ENCODE measurements at regions not wholly inside any gene's neighbourhood (a gene's known extent, or its start where the extent isn't known, plus 50 kb on each side); places are given as distances from the start of the nearest gene placed in this dataset.

DNA sequence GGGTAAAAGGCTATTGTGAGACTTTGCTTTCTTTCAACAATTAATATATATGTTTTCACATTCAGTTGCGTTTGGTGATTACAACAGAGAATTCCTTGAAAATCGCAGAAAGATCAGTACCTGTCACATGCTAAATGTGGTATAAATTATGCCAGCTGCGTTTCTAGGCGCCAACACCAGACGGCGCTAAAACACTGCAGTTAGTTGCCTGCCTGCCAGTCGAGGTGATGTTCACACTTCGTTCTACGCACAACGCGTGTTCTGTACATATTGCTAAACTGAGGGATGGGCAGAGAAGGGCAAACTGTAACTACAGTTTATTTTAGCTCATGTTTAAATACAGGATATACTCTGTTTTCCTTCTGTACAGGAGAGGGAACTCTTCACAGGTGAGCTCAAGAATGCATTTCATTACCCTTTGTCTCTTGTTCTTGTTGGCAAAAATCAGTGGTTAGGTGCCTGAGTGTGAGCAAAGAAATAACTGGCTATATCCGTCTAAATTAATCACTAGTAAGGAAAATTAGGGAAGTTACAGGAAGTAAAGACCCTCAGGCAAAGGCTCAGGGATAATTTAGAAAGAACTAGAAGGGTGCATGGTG is 100.1 kb upstream of the RGS17 start:
- no peak overlapping the region for H3K9ac ChIP-seq (ENCODE audit: insufficient read length)
- no peak overlapping the region for H3K27ac ChIP-seq
- no peak for DNase-seq (ENCODE audit: low read depth, low spot score)
- TF ChIP-seq POLR2AphosphoS5 (IDR thresholded peaks at IDR 0.05; ENCODE audit: borderline replicate concordance, low read depth, low read length) (no peak), FOXP2 (optimal IDR thresholded peaks at IDR 0.05; ENCODE audit: control extremely low read depth, extremely low read length, insufficient read depth) (no peak), EZH2 (IDR thresholded peaks at IDR 0.05) (no peak)
- no peak overlapping the region for H3K4me3 ChIP-seq
- no peaks in the 10 kb centered on the region for H3K9me3 ChIP-seq (ENCODE audit: low read depth, low read length)
- no peaks in the 10 kb centered on the region for H3K36me3 ChIP-seq (ENCODE audit: insufficient read depth, low read length)

DNA sequence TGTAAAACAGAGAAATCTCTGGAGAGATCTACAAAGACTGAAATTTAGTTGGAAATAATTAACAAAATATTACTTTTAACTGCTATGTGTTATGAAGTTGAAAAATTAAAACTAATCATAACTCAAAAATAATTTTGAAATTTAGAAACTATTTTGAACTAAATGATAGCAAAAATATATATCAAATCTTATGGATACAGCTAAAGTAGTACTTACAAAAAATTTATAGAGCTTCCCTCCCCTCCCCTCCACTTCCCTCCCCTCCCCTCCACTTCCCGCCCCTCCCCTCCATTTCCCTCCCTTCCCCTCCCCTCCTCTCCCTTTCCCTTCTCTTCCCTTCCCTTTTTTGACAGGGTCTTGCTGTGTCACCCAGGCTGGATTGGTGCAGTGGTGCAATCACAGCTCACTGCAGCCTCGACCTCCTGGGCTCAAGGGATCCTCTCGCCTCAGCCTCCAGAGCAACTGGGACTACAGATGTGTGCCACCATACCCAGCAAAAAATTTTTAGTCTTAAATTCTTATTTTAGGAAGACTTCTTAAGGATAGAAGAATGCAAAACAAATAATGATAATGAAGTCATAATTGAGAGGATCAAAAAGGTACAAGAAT is 87.2 kb upstream of the RGS17 start:
- H3K36me3 ChIP-seq (ENCODE audit: insufficient read depth, low read length), result no peaks in the 10 kb centered on the region
- H3K9ac ChIP-seq (ENCODE audit: insufficient read length), result no peak overlapping the region
- H3K27ac ChIP-seq, result no peak overlapping the region
- H3K9me3 ChIP-seq (ENCODE audit: low read depth, low read length), result no peaks in the 10 kb centered on the region
- H3K4me3 ChIP-seq, result no peak overlapping the region
- no peak for TF ChIP-seq FOXP2 (optimal IDR thresholded peaks at IDR 0.05; ENCODE audit: control extremely low read depth, extremely low read length, insufficient read depth)
- no peak for TF ChIP-seq EZH2 (IDR thresholded peaks at IDR 0.05)
- DNase-seq (ENCODE audit: low read depth, low spot score), result no peak

DNA sequence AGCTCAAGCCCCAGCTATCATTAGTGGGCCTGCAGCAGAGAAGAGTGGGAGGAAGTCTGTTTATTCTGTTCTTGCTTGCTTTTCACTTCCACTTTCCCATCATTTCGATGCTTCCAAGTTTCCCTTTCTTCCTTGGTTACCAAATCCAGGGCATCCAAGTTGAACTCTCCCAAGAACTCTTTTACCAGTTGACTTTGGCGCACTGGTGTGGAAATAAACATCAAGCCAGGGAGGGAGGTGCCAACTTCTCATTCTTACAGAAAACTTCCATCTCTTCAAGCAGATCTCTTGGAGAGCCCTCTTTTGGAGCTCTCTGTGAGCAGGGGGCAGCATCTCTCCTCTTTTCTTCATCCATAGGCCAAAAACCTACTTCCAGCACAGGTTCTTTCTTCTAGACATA is 85.7 kb upstream of the RGS17 start:
- no peak for DNase-seq (ENCODE audit: low read depth, low spot score)
- no peak overlapping the region for H3K27ac ChIP-seq
- TF ChIP-seq POLR2AphosphoS5 (IDR thresholded peaks at IDR 0.05; ENCODE audit: borderline replicate concordance, low read depth, low read length) (no peak), FOXP2 (optimal IDR thresholded peaks at IDR 0.05; ENCODE audit: control extremely low read depth, extremely low read length, insufficient read depth) (no peak), EZH2 (IDR thresholded peaks at IDR 0.05) (no peak)
- no peaks in the 10 kb centered on the region for H3K36me3 ChIP-seq (ENCODE audit: insufficient read depth, low read length)
- no peak overlapping the region for H3K4me3 ChIP-seq
- H3K9me3 ChIP-seq (ENCODE audit: low read depth, low read length), result no peaks in the 10 kb centered on the region
- H3K9ac ChIP-seq (ENCODE audit: insufficient read length), result no peak overlapping the region

DNA sequence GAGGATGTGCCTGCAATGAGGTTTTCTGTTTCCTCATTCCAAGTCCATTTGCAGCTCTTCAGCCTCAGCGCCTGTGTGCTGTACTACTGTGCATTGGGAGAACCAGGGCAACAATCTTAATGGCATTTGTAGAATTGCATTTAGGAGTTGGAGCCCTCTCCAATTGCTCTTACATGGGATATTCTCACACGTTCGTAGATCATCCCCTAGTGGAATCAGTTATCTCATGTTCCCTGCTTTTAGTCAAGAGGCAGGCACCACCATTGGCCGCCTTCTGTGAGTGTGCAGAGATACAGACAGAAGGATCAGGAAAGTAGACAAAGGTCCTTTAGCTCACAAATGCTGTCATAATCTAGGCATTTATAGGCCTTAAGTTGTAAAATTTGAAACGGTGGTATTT is 84.2 kb upstream of the RGS17 start:
- H3K9ac ChIP-seq (ENCODE audit: insufficient read length), result no peak overlapping the region
- no peak overlapping the region for H3K27ac ChIP-seq
- DNase-seq (ENCODE audit: low read depth, low spot score), result no peak
- H3K4me3 ChIP-seq, result no peak overlapping the region
- H3K36me3 ChIP-seq (ENCODE audit: insufficient read depth, low read length), result no peaks in the 10 kb centered on the region
- H3K9me3 ChIP-seq (ENCODE audit: low read depth, low read length), result no peaks in the 10 kb centered on the region
- no peak for TF ChIP-seq FOXP2 (optimal IDR thresholded peaks at IDR 0.05; ENCODE audit: control extremely low read depth, extremely low read length, insufficient read depth)
- TF ChIP-seq POLR2AphosphoS5 (IDR thresholded peaks at IDR 0.05; ENCODE audit: borderline replicate concordance, low read depth, low read length), result no peak
- no peak for TF ChIP-seq EZH2 (IDR thresholded peaks at IDR 0.05)

GRCh38 chr6:153214436-153214835 is 83.4 kb upstream of the RGS17 start:
- no peaks in the 10 kb centered on the region for H3K36me3 ChIP-seq (ENCODE audit: insufficient read depth, low read length)
- H3K9me3 ChIP-seq (ENCODE audit: low read depth, low read length), result no peaks in the 10 kb centered on the region
- H3K4me3 ChIP-seq, result no peak overlapping the region
- H3K27ac ChIP-seq, result no peak overlapping the region
- DNase-seq (ENCODE audit: low read depth, low spot score), result no peak
- no peak overlapping the region for H3K9ac ChIP-seq (ENCODE audit: insufficient read length)
- TF ChIP-seq EZH2 (IDR thresholded peaks at IDR 0.05) (no peak), POLR2AphosphoS5 (IDR thresholded peaks at IDR 0.05; ENCODE audit: borderline replicate concordance, low read depth, low read length) (no peak), FOXP2 (optimal IDR thresholded peaks at IDR 0.05; ENCODE audit: control extremely low read depth, extremely low read length, insufficient read depth) (no peak)

DNA sequence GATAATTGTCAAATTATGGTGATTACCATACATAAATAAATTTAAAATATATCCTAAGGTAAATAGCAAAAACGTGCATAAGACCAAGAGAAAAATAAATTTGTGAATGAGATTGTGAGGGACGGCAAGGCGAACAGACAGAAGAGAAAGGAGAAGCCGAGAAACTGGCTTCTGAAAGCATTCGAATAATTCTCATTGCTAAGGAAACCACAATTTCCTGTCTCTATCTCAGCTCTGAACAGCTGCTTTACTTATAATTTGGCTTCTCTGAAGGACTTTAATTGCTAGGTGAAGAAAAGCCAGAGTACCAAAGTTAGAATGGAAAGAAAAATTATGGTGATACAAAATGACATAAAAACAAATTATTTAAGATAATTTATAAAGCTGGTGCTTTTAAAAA is 79.0 kb upstream of the RGS17 start:
- DNase-seq (ENCODE audit: low read depth, low spot score), result peak; percentile 62
- Histone ChIP-seq H3K36me3 (ENCODE audit: insufficient read depth, low read length) (no peaks in the 10 kb centered on the region), H3K9me3 (ENCODE audit: low read depth, low read length) (no peaks in the 10 kb centered on the region), H3K4me3 (0 out of 2 replicates have a peak overlapping the region, but pooled peaks have one; percentile 38), H3K9ac (ENCODE audit: insufficient read length) (no peak overlapping the region), H3K27ac (no peak overlapping the region; the same call in 1 of the 2 replicates)
- no peak; the same call in 1 of the 2 replicates for TF ChIP-seq POLR2AphosphoS5 (IDR thresholded peaks at IDR 0.05; ENCODE audit: borderline replicate concordance, low read depth, low read length)
- TF ChIP-seq EZH2 (IDR thresholded peaks at IDR 0.05), result no peak
- TF ChIP-seq FOXP2 (optimal IDR thresholded peaks at IDR 0.05; ENCODE audit: control extremely low read depth, extremely low read length, insufficient read depth), result no peak

DNA sequence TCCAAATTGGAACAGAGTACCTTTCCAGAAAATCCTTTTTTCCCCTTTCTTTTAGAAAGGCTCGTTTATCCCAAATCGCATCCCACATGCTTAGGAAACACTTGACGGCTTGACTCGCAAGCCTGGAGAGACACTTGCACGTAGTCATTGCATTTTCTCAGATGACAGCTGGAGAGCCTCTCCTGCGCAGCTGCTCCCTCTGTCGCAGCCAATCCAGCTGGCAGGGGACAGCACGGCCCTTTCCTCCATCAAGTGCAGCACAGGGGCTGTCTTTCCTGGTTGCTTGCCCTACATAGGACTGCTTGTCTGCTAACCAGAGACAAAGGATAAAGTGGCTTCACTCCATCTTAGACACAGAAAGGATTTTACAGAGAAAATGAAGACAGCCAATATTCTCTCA is 77.6 kb upstream of the RGS17 start:
- DNase-seq (ENCODE audit: low read depth, low spot score), result no peak
- Histone ChIP-seq H3K36me3 (ENCODE audit: insufficient read depth, low read length) (no peaks in the 10 kb centered on the region), H3K4me3 (no peak overlapping the region)

DNA sequence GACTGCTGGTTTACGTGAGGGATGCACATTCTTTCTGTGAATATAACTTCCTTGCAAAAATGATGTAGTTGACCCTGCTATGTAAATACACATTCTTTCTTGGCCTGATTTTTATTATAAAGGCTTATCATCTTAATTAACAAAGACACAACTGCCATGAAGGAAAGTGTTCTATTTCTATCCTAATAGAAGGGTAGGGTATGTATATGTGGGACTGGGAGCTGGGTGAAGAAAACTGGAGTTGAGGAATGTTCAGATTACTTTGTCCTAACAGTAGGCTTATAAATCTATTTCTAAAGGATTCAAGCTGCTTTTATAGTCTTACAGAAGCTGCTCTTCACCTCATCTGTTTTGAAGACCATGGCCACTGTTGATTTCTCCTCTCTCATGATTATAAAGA is 76.5 kb upstream of the RGS17 start:
- H3K27ac ChIP-seq, result no peak overlapping the region
- H3K9ac ChIP-seq (ENCODE audit: insufficient read length), result no peak overlapping the region
- no peak for DNase-seq (ENCODE audit: low read depth, low spot score)
- TF ChIP-seq FOXP2 (optimal IDR thresholded peaks at IDR 0.05; ENCODE audit: control extremely low read depth, extremely low read length, insufficient read depth) (no peak), POLR2AphosphoS5 (IDR thresholded peaks at IDR 0.05; ENCODE audit: borderline replicate concordance, low read depth, low read length) (no peak), EZH2 (IDR thresholded peaks at IDR 0.05) (no peak)
- no peaks in the 10 kb centered on the region for H3K9me3 ChIP-seq (ENCODE audit: low read depth, low read length)
- no peak overlapping the region for H3K4me3 ChIP-seq
- no peaks in the 10 kb centered on the region for H3K36me3 ChIP-seq (ENCODE audit: insufficient read depth, low read length)

More for the DNA sequence above, 77.6 kb upstream of the RGS17 start:
- no peak overlapping the region for H3K9ac ChIP-seq (ENCODE audit: insufficient read length)
- no peak for TF ChIP-seq FOXP2 (optimal IDR thresholded peaks at IDR 0.05; ENCODE audit: control extremely low read depth, extremely low read length, insufficient read depth)
- TF ChIP-seq POLR2AphosphoS5 (IDR thresholded peaks at IDR 0.05; ENCODE audit: borderline replicate concordance, low read depth, low read length), result no peak
- no peak for TF ChIP-seq EZH2 (IDR thresholded peaks at IDR 0.05)
- H3K27ac ChIP-seq, result no peak overlapping the region
- no peaks in the 10 kb centered on the region for H3K9me3 ChIP-seq (ENCODE audit: low read depth, low read length)

GRCh38 chr6:153207006-153207405 is 75.9 kb upstream of the RGS17 start:
- TF ChIP-seq POLR2AphosphoS5 (IDR thresholded peaks at IDR 0.05; ENCODE audit: borderline replicate concordance, low read depth, low read length) (no peak), FOXP2 (optimal IDR thresholded peaks at IDR 0.05; ENCODE audit: control extremely low read depth, extremely low read length, insufficient read depth) (no peak)
- no peak overlapping the region for H3K9ac ChIP-seq (ENCODE audit: insufficient read length)
- H3K27ac ChIP-seq, result no peak overlapping the region
- no peak for DNase-seq (ENCODE audit: low read depth, low spot score)
- no peaks in the 10 kb centered on the region for H3K36me3 ChIP-seq (ENCODE audit: insufficient read depth, low read length)
- no peak overlapping the region for H3K4me3 ChIP-seq
- no peaks in the 10 kb centered on the region for H3K9me3 ChIP-seq (ENCODE audit: low read depth, low read length)

Measured in SK-N-MC (cell line).